ENCODE measurements at regions not wholly inside any gene's neighbourhood (a gene's known extent, or its start where the extent isn't known, plus 50 kb on each side); places are given as distances from the start of the nearest gene placed in this dataset.

- TF ChIP-seq TAF1 (IDR thresholded peaks at IDR 0.05; ENCODE audit: low read depth) = no peak
- no peak for TF ChIP-seq YY1 (IDR thresholded peaks at IDR 0.05; ENCODE audit: low read depth)
- TF ChIP-seq RAD21 (IDR thresholded peaks at IDR 0.05; ENCODE audit: low read depth) = no peak
- TF ChIP-seq ZBTB7A (IDR thresholded peaks at IDR 0.05; ENCODE audit: low read depth) = no peak
- no peak for TF ChIP-seq TCF12 (IDR thresholded peaks at IDR 0.05; ENCODE audit: low read depth)
- no peak for TF ChIP-seq USF1 (IDR thresholded peaks at IDR 0.05)
- TF ChIP-seq REST (IDR thresholded peaks at IDR 0.05; ENCODE audit: low read depth) = no peak
- no peak for TF ChIP-seq NFIC (IDR thresholded peaks at IDR 0.05)
- TF ChIP-seq CREB1 (IDR thresholded peaks at IDR 0.05; ENCODE audit: low read depth) = no peak
- no peak for TF ChIP-seq EP300 (IDR thresholded peaks at IDR 0.05; ENCODE audit: borderline replicate concordance)
- no peak for TF ChIP-seq CEBPB (IDR thresholded peaks at IDR 0.05)
- no peak for TF ChIP-seq EGR1 (IDR thresholded peaks at IDR 0.05)
Observed at GRCh38 chr18:75654386-75654785, 226.9 kb upstream of the SMIM21 start.

All from Ishikawa (cell line).